NCI-H2171 treated with DMSO at 0.1 percent for 48 hours (cell line): ENCODE measurements at regions not wholly inside any gene's neighbourhood (a gene's known extent, or its start where the extent isn't known, plus 50 kb on each side); places are given as distances from the start of the nearest gene placed in this dataset.
A peak's percentile ranks its signal among the peaks of the same experiment; 100 is the strongest.

Source experiments
- DNase-seq: peaks from one replicate; lab custom pipeline; 2025; lab: John Stamatoyannopoulos, UW

GRCh38 chr3:117184574-117184973 is 475.0 kb downstream of the TUSC7 start:
- no peak for DNase-seq

DNA sequence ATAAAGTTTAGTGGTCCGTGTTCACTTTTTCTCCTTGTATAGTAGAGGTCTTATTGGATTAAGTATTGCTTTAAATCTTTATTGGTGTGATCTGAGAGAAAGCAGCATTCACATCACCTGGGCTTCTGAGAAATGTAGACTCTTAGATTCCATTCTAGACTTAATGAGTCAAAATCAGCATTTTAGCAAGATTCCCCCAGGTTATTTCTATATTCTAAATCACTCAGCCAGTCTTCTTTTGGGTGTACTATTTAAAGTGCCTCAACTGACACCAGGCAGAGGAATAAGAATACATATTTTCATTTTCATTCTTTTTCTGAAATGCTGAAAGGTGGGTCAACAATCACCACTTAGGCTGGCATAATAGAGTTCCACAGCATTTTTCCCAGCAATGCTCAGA is 481.7 kb downstream of the TUSC7 start:
- no peak for DNase-seq

DNA sequence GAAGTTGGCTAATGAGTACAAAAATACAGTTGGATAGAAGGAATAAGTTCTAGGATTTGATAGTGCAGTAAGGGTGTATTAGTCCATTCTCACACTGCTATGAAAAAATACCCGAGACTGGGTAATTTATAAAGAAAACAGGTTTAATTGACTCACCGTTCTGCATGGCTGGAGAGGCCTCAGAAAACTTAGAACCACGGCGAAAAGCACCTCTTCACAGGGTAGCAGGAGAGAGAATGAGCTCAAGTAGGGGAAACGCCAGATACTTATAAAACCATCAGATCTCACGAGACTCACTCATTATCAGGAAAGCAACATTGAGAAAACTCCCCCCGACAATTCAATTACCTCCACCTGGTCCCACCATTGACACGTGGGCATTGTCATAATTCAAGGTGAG is 483.3 kb downstream of the TUSC7 start:
- no peak for DNase-seq

DNA sequence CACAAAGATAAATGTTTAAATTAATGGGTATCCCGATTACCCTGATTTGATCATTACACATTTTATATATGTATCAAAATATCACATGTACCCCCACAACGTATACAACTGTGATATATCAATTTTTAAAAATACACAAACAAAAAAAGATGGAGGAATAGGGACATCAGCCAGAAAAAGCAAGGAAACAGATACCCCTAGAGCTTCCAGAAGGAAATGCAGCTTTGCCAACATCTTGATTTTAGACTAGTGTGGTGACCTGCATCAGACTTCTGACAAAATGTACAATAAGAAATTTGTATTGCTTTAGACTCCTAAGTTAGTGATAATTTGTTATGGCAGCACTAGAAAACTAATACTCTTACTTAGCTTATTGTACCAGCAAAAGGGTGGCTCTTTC is 483.8 kb downstream of the TUSC7 start:
- DNase-seq, result peak; percentile 16

DNA sequence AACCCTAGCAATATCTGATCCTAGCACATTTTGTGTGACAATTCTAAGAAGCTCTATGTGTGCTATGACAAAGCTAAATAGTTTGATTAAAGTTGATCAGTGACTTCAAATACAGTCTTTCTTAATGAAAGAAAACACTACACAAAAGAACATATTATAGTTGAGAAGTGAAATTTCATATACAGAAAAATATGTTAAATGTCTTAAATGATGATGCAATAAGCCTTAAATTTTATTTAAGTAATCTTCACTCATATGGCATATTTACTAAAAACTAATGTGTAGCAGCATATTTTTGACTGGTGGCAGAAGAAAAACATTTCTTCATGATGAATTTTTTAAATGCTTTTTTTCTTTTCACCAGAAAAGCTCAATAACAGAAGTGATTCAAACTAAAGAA is 485.5 kb downstream of the TUSC7 start:
- no peak for DNase-seq

DNA sequence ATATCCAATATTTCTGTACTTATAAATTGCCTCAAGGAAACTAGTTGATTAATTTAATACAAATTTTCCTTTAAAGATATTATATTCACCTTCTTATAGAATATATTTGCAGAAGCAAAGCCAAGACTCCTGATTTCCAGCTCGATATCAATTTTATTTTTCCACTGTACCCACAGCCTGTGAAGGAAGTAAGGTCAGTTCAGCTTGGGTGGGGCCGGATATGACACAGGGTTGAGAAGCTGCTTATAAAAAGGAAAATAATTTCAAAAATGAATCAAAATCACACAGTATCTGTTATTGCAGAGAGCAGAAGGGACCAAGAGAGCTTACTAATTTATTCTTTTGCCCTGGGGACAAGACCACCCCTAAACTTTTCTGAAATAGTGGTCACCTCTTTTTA is 491.4 kb downstream of the TUSC7 start:
- DNase-seq, result no peak

GRCh38 chr3:117201901-117202774 is 492.6 kb downstream of the TUSC7 start:
- DNase-seq, result no peak

- DNase-seq, result no peak
Measured at GRCh38 chr3:117217355-117217754, 507.8 kb downstream of the TUSC7 start.

DNA sequence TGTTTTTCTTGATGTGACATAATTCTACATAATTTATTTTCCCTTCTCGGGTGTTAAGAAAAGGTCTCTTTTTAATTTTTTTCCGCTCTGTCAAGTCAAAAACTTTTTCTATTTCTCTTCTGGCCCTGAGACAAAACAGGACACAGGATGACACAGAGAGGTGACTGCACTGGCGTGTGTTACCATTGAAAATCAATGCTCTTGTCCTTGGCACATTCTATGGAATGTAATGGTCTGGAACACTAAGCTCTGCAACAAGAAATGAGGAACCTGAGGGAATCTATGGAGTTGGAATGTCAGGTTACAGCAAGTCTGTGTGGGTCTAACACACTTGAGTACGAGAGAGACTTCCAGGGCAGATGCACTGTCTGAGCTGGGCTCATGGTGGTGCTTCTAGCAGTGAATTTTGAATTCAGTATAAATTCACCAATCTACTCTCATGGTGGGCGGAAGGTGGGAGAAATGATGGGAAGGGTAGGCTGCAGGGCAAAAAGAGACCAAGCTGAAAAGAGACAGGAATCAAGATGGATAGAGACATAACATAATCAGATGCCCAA is 508.3 kb downstream of the TUSC7 start:
- no peak for DNase-seq

DNA sequence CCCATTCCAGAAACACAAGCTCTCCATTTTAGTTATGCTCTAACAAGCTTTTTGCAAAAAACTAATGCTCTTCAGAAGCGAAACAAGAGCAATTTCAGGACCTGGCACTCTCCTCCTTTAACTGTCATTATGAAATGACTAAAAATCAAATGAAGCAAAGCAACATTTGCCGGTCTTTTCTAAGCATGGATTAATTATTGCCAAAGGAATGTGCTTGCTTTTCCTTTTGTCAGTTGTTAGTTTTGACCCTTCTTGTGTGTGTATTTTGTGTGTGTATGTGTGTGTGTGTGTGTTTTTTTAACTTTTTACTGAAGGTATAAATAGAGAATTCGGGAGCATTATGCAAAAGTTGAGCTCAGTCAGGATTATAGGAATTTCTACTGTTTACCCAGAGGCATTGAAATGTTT is 509.1 kb downstream of the TUSC7 start:
- DNase-seq, result no peak

DNA sequence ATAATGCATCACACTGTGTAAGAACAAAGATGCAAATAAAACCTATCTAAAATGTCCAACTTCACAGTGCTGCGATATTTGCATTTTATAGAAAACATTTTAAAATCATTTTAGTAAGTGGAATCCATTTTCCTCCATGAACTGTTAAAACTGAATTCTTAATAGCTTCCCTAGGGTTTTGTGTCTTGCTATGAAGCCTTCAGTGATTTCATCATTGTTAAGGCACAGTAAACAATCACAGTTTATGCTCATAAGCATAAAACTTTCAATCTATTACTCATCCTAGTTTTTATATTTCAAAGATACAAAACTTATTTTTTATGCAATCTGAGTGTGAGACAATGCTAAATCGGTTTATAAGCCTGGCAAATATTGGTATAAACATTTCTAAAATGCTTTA is 509.7 kb downstream of the TUSC7 start:
- no peak for DNase-seq

DNA sequence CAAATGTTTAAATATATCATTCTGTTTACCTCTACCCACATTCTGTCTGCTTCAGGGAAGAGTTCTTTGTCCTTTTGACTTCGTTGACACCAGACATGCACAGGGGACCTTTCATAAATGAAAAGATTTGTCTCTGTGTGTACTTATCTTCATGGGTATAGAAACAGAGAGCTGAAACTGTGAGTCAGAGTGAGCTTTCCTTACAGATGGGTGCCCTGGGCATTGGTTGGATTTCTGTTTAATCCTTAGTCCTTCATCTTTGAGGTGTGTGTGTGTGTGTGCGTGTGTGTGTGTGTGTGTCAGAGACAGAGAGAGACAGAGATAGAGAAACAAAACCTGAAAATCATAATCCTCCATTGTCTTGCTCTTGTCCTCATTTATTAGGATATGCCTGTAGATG is 517.4 kb downstream of the TUSC7 start:
- DNase-seq, result no peak

DNA sequence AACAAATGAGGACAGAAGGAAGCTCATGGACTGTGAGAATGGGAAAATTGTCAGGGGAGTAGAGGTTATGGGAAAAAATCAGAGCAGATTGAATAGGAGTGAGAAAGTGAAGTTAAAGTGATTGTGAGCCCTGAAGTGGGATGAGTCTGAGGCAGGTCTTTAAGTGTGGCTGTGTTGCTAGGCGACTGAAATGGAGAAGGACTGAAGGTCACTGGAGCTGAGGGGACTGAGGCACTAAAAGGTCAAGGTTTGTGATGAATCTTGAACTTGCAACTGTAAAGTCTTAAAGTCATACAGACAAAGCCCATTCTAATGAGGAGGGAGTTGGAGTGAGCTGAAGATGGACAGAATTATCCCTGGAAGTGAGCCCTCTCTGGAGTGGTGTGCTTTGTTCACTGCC is 518.9 kb downstream of the TUSC7 start:
- DNase-seq, result no peak

DNA sequence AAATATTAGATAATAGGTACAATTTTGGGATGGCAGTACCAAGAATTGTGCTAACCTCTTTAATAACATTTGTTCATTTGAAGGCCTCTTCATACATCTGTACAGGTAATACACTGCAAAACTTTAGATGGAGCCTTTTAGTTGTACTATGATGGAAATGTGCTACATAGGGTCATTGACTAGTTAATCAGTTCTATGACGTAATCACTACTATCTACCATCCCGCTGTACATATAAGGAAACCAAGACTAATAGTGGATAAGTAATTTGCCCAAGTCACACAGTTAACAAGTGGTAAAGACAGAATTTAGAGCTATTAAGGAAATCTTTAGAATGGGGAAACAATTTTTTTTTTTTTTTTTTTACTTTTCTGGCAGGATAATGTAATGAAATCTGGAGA is 521.3 kb downstream of the TUSC7 start:
- DNase-seq, result no peak

GRCh38 chr3:117234331-117234730 is 524.8 kb downstream of the TUSC7 start:
- DNase-seq, result no peak

DNA sequence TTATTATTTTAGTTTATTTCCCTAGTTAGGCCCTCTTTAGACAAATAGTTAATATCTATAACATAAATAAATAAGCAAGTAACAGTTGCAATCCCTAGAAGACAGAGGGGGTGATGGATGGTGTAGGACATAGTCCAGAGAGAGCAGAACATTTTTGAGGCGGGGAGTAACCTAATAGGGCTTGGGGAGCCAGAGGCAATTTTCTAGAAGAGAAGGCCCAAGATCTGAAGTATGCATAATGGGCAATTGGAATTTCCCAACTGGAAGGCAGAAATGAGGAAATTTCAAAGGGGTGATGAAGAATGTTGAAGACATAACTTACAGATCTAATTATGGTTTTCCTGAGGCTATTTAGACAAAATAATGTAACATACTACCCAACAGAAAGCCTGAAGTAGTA is 525.7 kb downstream of the TUSC7 start:
- no peak for DNase-seq

DNA sequence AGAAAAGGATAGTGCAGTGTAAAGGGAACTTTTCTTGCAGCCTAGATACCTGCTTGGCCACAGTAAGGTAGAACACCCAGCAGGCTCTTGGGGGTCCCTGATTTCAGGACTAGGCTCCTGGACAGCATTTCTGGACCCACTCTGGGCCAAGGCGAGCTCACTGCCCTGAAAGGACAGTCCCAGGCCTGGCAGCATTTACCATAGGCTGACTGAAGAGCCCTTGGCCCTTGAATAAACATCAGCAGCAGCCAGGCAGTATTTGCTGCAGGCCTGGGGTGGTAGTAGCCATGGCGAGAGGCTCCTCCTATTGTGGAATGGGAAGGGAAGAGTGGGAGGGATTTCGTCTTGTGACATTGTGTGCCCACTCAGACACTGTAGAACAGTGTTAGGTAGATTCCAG is 529.2 kb downstream of the TUSC7 start:
- no peak for DNase-seq

DNA sequence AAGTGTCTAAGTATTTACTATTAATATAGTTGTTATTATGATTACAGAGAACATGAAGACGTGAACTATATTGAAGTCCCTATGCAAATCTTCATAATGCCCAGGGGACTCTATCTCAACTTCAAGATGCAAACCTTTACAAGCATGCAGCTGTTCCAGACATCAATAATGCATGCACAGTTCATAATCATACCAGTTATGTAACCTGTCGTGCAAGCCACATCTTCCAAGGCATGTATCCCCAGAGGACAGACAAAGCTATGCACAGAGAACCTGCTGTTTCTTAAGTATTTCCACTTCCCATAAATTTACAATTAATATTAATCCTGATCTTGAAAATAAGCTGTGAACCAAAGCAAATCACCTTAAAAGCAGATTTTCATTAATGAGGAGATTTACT is 534.1 kb downstream of the TUSC7 start:
- DNase-seq, result no peak

DNA sequence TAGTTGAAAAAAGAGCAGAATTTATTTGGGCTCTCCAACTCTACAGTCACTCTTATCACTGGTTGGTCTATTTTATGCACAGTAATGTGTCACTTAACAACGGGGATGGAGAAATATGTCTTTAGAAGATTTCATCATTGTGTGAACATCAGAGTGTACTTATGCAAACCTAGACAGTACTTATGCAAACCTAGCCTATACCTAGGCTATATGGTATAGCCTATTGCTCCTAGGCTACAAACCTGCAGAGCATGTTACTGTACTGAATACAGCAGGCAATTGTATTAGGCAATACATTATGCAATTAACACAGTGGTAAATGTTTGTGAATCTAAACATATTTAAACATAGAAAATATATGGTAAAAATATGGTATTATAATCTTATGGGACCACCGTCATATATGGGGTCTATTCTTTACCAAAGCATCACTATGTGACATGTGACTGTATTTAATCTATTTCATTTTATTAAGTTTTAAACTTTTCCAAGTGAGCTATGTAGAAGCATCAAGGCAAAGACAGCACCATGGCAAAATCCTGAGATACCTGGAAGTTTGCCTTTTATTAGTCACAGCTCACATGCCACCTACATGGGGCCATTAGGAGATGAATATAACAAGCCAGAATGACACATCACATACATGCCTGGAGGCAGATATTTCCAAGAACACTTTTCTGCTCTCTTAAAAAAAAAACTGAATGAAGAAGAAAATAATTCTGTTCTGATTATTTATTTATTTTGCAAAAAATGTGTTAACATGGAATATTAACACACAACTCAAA is 537.4 kb downstream of the TUSC7 start:
- DNase-seq, result no peak

GRCh38 chr3:117248153-117248552 is 538.6 kb downstream of the TUSC7 start:
- no peak for DNase-seq

- DNase-seq, result no peak
Measured at GRCh38 chr3:117252208-117252607, 542.6 kb downstream of the TUSC7 start.

GRCh38 chr3:117252651-117253050 is 543.1 kb downstream of the TUSC7 start:
- no peak for DNase-seq

GRCh38 chr3:117253636-117254035 is 544.1 kb downstream of the TUSC7 start:
- DNase-seq, result no peak
